ENCODE measurements at regions not wholly inside any gene's neighbourhood (a gene's known extent, or its start where the extent isn't known, plus 50 kb on each side); places are given as distances from the start of the nearest gene placed in this dataset.

- no peaks in the 10 kb centered on the region for H3K36me3 ChIP-seq
- TF ChIP-seq CTCF (IDR thresholded peaks at IDR 0.05): no peak
- no peak for TF ChIP-seq EP300 (IDR thresholded peaks at IDR 0.05)
- TF ChIP-seq POLR2A (IDR thresholded peaks at IDR 0.05): no peak
- no peaks in the 10 kb centered on the region for H3K9me3 ChIP-seq
- H3K27me3 ChIP-seq: no peaks in the 10 kb centered on the region
- no peak overlapping the region for H3K4me3 ChIP-seq
- no peak overlapping the region for H3K27ac ChIP-seq
- 65 to 69% methylated on average over 7 of the region's 7 CpGs for WGBS, 2 donors
- H3K4me1 ChIP-seq: no peaks in the 10 kb centered on the region
- DNase-seq (ENCODE audit: low spot score in 2 of 2): no peak
These were observed 433.2 kb upstream of the NMUR2 start for GRCh38 chr5:152838241-152838786.

- H3K27me3 ChIP-seq: no peaks in the 10 kb centered on the region
- no peaks in the 10 kb centered on the region for H3K36me3 ChIP-seq
- H3K4me3 ChIP-seq: no peak overlapping the region
- no peak for TF ChIP-seq POLR2A (IDR thresholded peaks at IDR 0.05)
- TF ChIP-seq EP300 (IDR thresholded peaks at IDR 0.05): no peak
- TF ChIP-seq CTCF (IDR thresholded peaks at IDR 0.05): no peak
- no peaks in the 10 kb centered on the region for H3K9me3 ChIP-seq
- no peak overlapping the region for H3K27ac ChIP-seq
- no peaks in the 10 kb centered on the region for H3K4me1 ChIP-seq
- WGBS, 2 donors: 67 to 71% methylated on average over 1 of the region's 1 CpG
- DNase-seq (ENCODE audit: low spot score in 2 of 2): no peak
These were observed 439.6 kb upstream of the NMUR2 start for GRCh38 chr5:152844713-152845112.

- Histone ChIP-seq H3K27ac (no peak overlapping the region), H3K27me3 (no peaks in the 10 kb centered on the region), H3K4me3 (no peak overlapping the region), H3K9me3 (no peaks in the 10 kb centered on the region), H3K36me3 (no peaks in the 10 kb centered on the region), H3K4me1 (no peaks in the 10 kb centered on the region)
- no peak for DNase-seq (ENCODE audit: low spot score in 2 of 2)
- TF ChIP-seq POLR2A (IDR thresholded peaks at IDR 0.05): no peak
- no peak for TF ChIP-seq CTCF (IDR thresholded peaks at IDR 0.05)
- TF ChIP-seq EP300 (IDR thresholded peaks at IDR 0.05): no peak
- 53 to 72% methylated on average over 2 of the region's 2 CpGs for WGBS, 2 donors
These were observed 448.3 kb upstream of the NMUR2 start for GRCh38 chr5:152853361-152853760.

GRCh38 chr5:152855441-152855840, 450.4 kb upstream of the NMUR2 start:
- no peak for TF ChIP-seq CTCF (IDR thresholded peaks at IDR 0.05)
- TF ChIP-seq POLR2A (IDR thresholded peaks at IDR 0.05): no peak
- TF ChIP-seq EP300 (IDR thresholded peaks at IDR 0.05): no peak
- no peak for DNase-seq (ENCODE audit: low spot score in 2 of 2)
- H3K4me3 ChIP-seq: no peak overlapping the region
- H3K27me3 ChIP-seq: no peaks in the 10 kb centered on the region
- WGBS, 2 donors: 49 to 53% methylated on average over 4 of the region's 4 CpGs
- H3K27ac ChIP-seq: no peak overlapping the region
- no peaks in the 10 kb centered on the region for H3K4me1 ChIP-seq
- no peaks in the 10 kb centered on the region for H3K9me3 ChIP-seq
- H3K36me3 ChIP-seq: no peaks in the 10 kb centered on the region

- 79 to 90% methylated on average over 3 of the region's 3 CpGs for WGBS, 2 donors
- TF ChIP-seq EP300 (IDR thresholded peaks at IDR 0.05) (no peak), CTCF (IDR thresholded peaks at IDR 0.05) (no peak), POLR2A (IDR thresholded peaks at IDR 0.05) (no peak)
These were observed 456.2 kb upstream of the NMUR2 start for GRCh38 chr5:152861231-152861630.

More at GRCh38 chr5:152861231-152861630, 456.2 kb upstream of the NMUR2 start:
- Histone ChIP-seq H3K4me1 (no peaks in the 10 kb centered on the region), H3K9me3 (no peaks in the 10 kb centered on the region), H3K4me3 (no peak overlapping the region), H3K27me3 (no peaks in the 10 kb centered on the region), H3K36me3 (no peaks in the 10 kb centered on the region), H3K27ac (no peak overlapping the region)
- no peak for DNase-seq (ENCODE audit: low spot score in 2 of 2)
